GM13976 (cell line): ENCODE measurements at regions not wholly inside any gene's neighbourhood (a gene's known extent, or its start where the extent isn't known, plus 50 kb on each side); places are given as distances from the start of the nearest gene placed in this dataset.

ENCODE experiments used
- DNase-seq: peaks from one replicate; pipeline ENCODE4 v3.0.0; 2012; ENCODE audit warnings: low spot score
- CTCF ChIP-seq: IDR thresholded peaks from 2 replicates; pipeline ENCODE4 v1.5.1; 2012; ENCODE audit warnings: borderline replicate concordance, mild to moderate bottlenecking; ENCODE audit not compliant: insufficient read depth; ENCODE audit errors: extremely low read depth, missing control alignments, control extremely low read depth
- in situ Hi-C: fragments of 300-500 bp; cut with MboI; formaldehyde crosslinking; loops from one replicate; pipeline ENCODE4 v1.12.0; 2022; ENCODE audit warnings: low sequenced_read_pairs, mixed read lengths, inconsistent platforms; ENCODE audit not compliant: unreplicated experiment

- TF ChIP-seq CTCF: no peak
- DNase-seq: no peak
- in situ Hi-C loops: loop anchor here (25.0 kb wide), 1 partner anchor 201 kb away; no protein-coding TSS in a partner anchor
These were observed 62.7 kb upstream of the BARX2 start for GRCh38 chr11:129312730-129313503.

- in situ Hi-C loops: loop anchor here (25.0 kb wide), 1 partner anchor 196 kb away; no protein-coding TSS in a partner anchor
- DNase-seq: no peak
- no peak for TF ChIP-seq CTCF
These were observed 67.3 kb upstream of the BARX2 start for GRCh38 chr11:129308241-129308865.

- in situ Hi-C loops: loop anchor here (25.0 kb wide), 1 partner anchor 195 kb away; no protein-coding TSS in a partner anchor
- no peak for DNase-seq
- no peak for TF ChIP-seq CTCF
These were observed 68.5 kb upstream of the BARX2 start for GRCh38 chr11:129307162-129307561.

- no peak for TF ChIP-seq CTCF
- DNase-seq: no peak
- in situ Hi-C loops: loop anchor here (25.0 kb wide), 1 partner anchor 190 kb away; no protein-coding TSS in a partner anchor
These were observed 73.1 kb upstream of the BARX2 start for GRCh38 chr11:129302386-129303101.

GRCh38 chr11:129300099-129300498 lies 75.5 kb upstream of the BARX2 start:
- no peak for TF ChIP-seq CTCF
- in situ Hi-C loops: loop anchor here (25.0 kb wide), 1 partner anchor 188 kb away; no protein-coding TSS in a partner anchor
- DNase-seq: no peak

GRCh38 chr11:129298988-129299387 lies 76.7 kb upstream of the BARX2 start:
- DNase-seq: no peak
- in situ Hi-C loops: no loop called here
- TF ChIP-seq CTCF: no peak
